ENCODE measurements at regions not wholly inside any gene's neighbourhood (a gene's known extent, or its start where the extent isn't known, plus 50 kb on each side); places are given as distances from the start of the nearest gene placed in this dataset.

DNA sequence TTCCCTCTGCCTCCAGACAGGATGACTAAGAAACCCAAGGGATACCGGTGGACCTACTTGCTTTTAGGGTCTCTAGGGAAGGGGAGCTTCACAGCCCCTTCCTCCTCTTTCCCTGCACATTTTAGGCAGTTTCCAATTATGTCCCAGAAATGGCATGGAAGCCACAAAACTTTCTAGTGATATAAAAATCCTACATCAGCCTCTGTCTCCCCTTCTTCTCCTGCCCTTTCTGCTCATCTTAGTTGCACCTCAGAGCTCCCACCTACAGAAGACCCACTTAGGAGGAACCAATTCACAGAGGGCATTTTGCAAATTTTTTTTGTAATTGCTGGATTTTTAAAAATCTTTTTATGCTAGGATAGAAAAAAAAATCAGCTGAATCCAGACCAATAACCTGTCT is 263.1 kb downstream of the TNS1 start (continued):
- TF ChIP-seq, protein P1, sequence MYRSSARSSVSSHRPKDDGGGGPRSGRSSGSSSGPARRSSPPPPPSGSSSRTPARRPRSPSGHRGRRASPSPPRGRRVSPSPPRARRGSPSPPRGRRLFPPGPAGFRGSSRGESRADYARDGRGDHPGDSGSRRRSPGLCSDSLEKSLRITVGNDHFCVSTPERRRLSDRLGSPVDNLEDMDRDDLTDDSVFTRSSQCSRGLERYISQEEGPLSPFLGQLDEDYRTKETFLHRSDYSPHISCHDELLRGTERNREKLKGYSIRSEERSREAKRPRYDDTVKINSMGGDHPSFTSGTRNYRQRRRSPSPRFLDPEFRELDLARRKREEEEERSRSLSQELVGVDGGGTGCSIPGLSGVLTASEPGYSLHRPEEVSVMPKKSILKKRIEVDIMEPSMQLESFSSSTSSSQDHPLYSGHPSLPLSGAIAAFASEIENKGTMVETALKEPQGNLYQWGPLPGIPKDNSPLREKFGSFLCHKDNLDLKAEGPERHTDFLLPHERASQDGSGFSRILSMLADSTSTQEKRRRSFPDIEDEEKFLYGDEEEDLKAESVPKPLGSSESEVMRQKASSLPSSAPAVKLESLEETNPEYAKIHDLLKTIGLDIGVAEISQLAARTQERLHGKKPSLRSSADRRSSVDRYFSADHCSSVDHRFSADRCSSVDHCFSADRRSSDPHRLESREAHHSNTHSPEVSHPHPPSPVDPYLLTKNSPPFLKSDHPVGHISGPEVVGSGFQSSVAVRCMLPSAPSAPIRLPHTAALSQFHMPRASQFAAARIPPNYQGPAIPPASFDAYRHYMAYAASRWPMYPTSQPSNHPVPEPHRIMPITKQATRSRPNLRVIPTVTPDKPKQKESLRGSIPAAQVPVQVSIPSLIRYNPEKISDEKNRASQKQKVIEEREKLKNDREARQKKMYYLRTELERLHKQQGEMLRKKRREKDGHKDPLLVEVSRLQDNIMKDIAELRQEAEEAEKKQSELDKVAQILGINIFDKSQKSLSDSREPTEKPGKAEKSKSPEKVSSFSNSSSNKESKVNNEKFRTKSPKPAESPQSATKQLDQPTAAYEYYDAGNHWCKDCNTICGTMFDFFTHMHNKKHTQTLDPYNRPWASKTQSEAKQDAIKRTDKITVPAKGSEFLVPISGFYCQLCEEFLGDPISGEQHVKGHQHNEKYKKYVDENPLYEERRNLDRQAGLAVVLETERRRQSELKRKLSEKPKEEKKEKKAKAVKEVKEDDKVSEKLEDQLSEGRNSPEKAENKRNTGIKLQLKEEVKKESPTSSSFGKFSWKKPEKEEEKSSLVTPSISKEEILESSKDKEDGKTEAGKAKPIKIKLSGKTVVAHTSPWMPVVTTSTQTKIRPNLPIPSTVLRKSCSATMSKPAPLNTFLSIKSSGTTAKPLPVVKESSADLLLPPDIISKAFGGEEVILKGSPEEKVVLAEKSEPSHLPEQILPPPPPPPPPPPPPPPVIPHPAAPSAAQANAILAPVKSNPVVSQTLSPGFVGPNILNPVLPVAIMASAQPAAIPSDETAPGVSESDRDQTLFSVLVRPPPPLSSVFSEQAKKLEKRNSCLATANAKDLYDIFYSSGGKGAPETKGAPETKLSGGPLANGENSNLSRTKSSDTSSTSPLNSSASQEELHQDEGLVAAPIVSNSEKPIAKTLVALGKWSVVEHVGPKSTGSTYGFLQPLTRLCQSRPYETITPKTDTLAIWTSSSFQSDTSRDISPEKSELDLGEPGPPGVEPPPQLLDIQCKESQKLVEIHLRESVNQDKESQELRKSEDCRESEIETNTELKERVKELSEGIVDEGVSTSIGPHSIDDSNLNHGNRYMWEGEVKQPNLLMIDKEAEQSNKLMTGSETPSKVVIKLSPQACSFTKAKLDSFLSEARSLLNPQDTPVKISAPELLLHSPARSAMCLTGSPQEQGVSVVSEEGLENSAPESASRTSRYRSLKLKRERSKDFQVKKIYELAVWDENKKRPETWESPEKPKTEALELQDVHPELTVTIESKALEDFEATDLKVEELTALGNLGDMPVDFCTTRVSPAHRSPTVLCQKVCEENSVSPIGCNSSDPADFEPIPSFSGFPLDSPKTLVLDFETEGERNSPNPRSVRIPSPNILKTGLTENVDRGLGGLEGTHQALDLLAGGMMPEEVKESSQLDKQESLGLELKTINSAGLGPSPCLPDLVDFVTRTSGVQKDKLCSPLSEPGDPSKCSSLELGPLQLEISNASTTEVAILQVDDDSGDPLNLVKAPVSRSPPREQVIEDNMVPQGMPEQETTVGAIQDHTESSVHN (CRISPR knock-in tag; IDR thresholded peaks at IDR 0.05): no peak
- TF ChIP-seq ZNF737 (CRISPR knock-in tag; IDR thresholded peaks at IDR 0.05; ENCODE audit: borderline replicate concordance) (no peak), POLR2A (IDR thresholded peaks at IDR 0.05; ENCODE audit: insufficient read depth in 1 of 2, low read depth in 2 of 2, low read length in 2 of 2) (no peak), RBM39 (IDR thresholded peaks at IDR 0.05; ENCODE audit: low read depth, low read length, poor library complexity, severe bottlenecking) (no peak), ZNF367 (CRISPR knock-in tag; IDR thresholded peaks at IDR 0.05; ENCODE audit: borderline replicate concordance) (no peak), FOXK1 (CRISPR knock-in tag; IDR thresholded peaks at IDR 0.05; ENCODE audit: borderline replicate concordance, low read depth) (no peak), ZMAT3 (CRISPR knock-in tag; conservative IDR thresholded peaks at IDR 0.05) (no peak), ZNF589 (CRISPR knock-in tag; conservative IDR thresholded peaks at IDR 0.05) (no peak), TSC22D2 (CRISPR knock-in tag; IDR thresholded peaks at IDR 0.05; ENCODE audit: borderline replicate concordance) (no peak), ZNF354B (CRISPR knock-in tag; IDR thresholded peaks at IDR 0.05) (no peak), ZNF557 (CRISPR knock-in tag; IDR thresholded peaks at IDR 0.05) (no peak)
